ENCODE measurements at regions not wholly inside any gene's neighbourhood (a gene's known extent, or its start where the extent isn't known, plus 50 kb on each side); places are given as distances from the start of the nearest gene placed in this dataset.

DNA sequence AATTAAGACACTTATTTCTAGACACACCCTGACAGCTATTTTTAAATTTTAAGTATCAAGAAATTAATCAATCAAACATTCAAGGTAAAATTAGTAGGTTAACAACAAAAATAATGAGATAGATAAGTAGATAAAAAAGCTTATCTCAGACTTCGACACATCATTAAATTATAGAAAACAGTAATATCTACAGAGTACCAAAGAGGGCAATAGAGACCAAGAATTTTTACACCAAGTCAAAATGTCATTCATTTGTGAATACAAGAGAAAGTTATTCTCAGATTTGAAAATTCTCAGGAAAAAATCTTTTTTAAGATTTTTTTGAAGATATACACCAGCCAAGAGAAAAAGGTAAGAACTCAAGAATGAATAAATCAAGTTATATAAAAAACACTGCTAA is 445.6 kb downstream of the ACTL7B start:
- H3K4me1 ChIP-seq: no peaks in the 10 kb centered on the region
- no peaks in the 10 kb centered on the region for H3K27me3 ChIP-seq
- no peak overlapping the region for H3K4me3 ChIP-seq
- TF ChIP-seq, protein P1, sequence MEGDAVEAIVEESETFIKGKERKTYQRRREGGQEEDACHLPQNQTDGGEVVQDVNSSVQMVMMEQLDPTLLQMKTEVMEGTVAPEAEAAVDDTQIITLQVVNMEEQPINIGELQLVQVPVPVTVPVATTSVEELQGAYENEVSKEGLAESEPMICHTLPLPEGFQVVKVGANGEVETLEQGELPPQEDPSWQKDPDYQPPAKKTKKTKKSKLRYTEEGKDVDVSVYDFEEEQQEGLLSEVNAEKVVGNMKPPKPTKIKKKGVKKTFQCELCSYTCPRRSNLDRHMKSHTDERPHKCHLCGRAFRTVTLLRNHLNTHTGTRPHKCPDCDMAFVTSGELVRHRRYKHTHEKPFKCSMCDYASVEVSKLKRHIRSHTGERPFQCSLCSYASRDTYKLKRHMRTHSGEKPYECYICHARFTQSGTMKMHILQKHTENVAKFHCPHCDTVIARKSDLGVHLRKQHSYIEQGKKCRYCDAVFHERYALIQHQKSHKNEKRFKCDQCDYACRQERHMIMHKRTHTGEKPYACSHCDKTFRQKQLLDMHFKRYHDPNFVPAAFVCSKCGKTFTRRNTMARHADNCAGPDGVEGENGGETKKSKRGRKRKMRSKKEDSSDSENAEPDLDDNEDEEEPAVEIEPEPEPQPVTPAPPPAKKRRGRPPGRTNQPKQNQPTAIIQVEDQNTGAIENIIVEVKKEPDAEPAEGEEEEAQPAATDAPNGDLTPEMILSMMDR (IDR thresholded peaks at IDR 0.05): no peak
- TF ChIP-seq POLR2A (IDR thresholded peaks at IDR 0.05): no peak
- no peak for DNase-seq
- H3K9me3 ChIP-seq: no peaks in the 10 kb centered on the region
- H3K36me3 ChIP-seq: no peaks in the 10 kb centered on the region
- no peak overlapping the region for H3K27ac ChIP-seq

DNA sequence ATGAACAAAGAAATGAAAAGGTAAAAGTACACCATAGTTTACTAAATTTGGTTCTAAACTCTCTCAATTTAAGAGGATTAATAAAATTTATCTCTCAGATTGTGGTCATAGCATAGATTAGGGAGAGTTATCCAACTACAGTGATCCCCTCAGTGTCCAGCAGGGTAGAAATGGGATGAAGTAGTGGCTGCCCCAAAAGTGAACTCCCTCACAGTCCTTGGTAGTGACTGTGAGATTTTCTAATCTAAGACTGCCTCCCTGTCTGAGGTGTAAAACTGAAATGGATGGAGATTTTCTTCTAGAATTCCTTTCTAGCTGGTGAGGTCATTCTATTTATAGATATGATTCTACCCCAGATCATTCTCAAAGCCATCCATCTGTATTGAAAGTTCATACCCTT is 455.5 kb downstream of the ACTL7B start:
- Histone ChIP-seq H3K9me3 (peaks cover 0 to 5% (median 0%) of the 10 kb centered on the region in 4 donors), H3K27ac (no peak overlapping the region), H3K27me3 (no peaks in the 10 kb centered on the region), H3K4me3 (no peak overlapping the region), H3K4me1 (no peaks in the 10 kb centered on the region), H3K36me3 (no peaks in the 10 kb centered on the region)
- TF ChIP-seq, protein P1 (IDR thresholded peaks at IDR 0.05): no peak
- no peak for TF ChIP-seq POLR2A (IDR thresholded peaks at IDR 0.05)
- no peak for DNase-seq

DNA sequence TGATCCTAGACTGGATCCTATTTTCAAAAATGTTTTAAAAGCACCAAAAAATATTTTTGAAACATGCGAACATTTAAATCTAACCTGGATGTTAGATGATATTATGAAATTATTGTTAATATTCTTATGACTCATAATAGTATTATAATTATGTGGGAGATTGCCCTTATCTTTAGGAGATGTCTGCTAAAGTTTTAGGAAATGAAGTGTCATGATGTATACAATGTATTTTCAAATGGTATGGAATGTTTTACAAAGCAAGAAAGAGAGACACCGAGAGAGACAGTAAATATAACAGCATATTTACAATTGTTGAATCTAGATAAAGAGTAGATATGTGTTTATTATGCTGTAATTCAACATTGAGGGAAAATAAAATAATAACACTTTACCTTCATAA is 455.9 kb downstream of the ACTL7B start:
- TF ChIP-seq, protein P1 (IDR thresholded peaks at IDR 0.05): no peak
- no peak for TF ChIP-seq POLR2A (IDR thresholded peaks at IDR 0.05)
- Histone ChIP-seq H3K4me1 (no peaks in the 10 kb centered on the region), H3K27ac (no peak overlapping the region), H3K36me3 (no peaks in the 10 kb centered on the region), H3K4me3 (no peak overlapping the region), H3K9me3 (peaks cover 0 to 5% (median 0%) of the 10 kb centered on the region in 4 donors), H3K27me3 (no peaks in the 10 kb centered on the region)
- DNase-seq: no peak

DNA sequence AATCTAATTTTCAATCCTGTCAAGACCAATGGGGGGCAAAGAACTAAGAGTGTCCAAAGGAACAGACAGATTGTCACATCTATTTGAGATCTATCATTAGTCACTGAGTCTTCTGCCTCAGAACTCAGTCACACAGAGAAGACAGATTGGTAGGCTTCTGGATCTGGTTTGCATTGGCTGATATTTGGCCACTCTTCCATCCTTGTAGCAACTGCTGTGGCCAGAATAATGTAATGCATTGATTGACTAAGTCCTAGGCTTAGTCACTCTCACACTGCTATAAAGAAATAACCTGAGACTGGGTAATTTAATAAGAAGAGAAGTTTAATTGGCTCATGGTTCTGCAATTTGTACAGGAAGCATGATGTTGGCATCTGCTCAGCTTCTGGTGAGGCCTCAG is 458.5 kb downstream of the ACTL7B start:
- Histone ChIP-seq H3K4me3 (no peak overlapping the region), H3K27ac (no peak overlapping the region), H3K4me1 (no peaks in the 10 kb centered on the region), H3K36me3 (no peaks in the 10 kb centered on the region), H3K9me3 (peaks cover 0 to 5% (median 0%) of the 10 kb centered on the region in 4 donors), H3K27me3 (no peaks in the 10 kb centered on the region)
- no peak for TF ChIP-seq POLR2A (IDR thresholded peaks at IDR 0.05)
- TF ChIP-seq, protein P1 (IDR thresholded peaks at IDR 0.05): no peak
- no peak for DNase-seq

DNA sequence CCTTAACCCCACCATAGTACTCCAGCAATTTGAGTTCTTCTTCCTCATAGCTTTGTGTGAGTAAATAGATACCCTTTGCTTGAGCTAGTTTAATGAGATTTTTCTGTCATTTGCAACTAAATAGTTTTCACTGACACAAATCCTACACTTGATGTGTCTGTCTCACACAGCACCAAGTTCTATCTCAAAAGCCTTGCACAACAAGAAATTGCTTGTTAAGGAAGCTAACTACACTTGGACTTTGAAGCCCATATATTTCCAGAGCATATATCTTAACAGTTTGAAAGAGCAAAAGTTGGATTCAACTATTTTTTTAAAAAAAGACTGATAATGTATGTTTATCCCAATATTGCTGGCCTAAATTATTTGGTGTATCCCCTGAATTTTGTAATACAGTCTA is 459.2 kb downstream of the ACTL7B start:
- H3K9me3 ChIP-seq: peaks cover 0 to 5% (median 0%) of the 10 kb centered on the region in 4 donors
- no peaks in the 10 kb centered on the region for H3K4me1 ChIP-seq
- no peaks in the 10 kb centered on the region for H3K36me3 ChIP-seq
- no peak overlapping the region for H3K4me3 ChIP-seq
- TF ChIP-seq, protein P1 (IDR thresholded peaks at IDR 0.05): no peak
- no peak for TF ChIP-seq POLR2A (IDR thresholded peaks at IDR 0.05)
- no peak for DNase-seq
- no peaks in the 10 kb centered on the region for H3K27me3 ChIP-seq
- no peak overlapping the region for H3K27ac ChIP-seq

DNA sequence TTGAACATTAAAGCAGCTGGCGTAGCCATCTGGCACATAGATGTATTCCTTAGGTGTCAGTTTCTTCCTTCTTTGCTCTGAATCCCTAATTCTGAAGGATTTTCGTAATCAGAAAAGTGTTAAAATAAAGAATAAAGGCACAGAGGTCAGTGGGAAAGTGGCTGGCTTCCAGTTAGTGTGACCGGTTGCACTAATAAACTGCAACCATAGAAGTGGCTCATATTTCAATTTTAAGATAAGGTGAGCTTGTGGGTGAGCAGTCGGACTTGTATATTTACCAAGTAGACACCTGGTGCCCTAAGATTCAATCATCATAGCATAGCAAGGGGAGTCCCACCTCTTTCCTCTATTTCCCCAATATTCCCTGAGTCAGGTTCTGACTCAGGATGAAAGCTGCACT is 459.6 kb downstream of the ACTL7B start:
- H3K36me3 ChIP-seq: no peaks in the 10 kb centered on the region
- DNase-seq: no peak
- H3K4me1 ChIP-seq: no peaks in the 10 kb centered on the region
- H3K9me3 ChIP-seq: peaks cover 0 to 5% (median 0%) of the 10 kb centered on the region in 4 donors
- no peaks in the 10 kb centered on the region for H3K27me3 ChIP-seq
- no peak for TF ChIP-seq POLR2A (IDR thresholded peaks at IDR 0.05)
- TF ChIP-seq, protein P1 (IDR thresholded peaks at IDR 0.05): no peak
- H3K4me3 ChIP-seq: no peak overlapping the region
- H3K27ac ChIP-seq: no peak overlapping the region
